Right ventricle myocardium inferior (tissue), 1 donor: ENCODE measurements at regions not wholly inside any gene's neighbourhood (a gene's known extent, or its start where the extent isn't known, plus 50 kb on each side); places are given as distances from the start of the nearest gene placed in this dataset.
"Not testable (repeated sequence)": the region's sequence is repeated elsewhere in the genome, so short reads cannot be mapped to it uniquely, and the experiment has no call there.

Experiments
- ATAC-seq: fragments of 200-7000 bp; cut with Tn5 transposase; one replicate; pipeline ENCODE4 v1.9.1; 2020; ENCODE audit warnings: mild to moderate bottlenecking, moderate library complexity
- DNase-seq: peaks from one replicate; pipeline ENCODE4 v3.0.0; 2021; ENCODE audit errors: missing footprints
- intact Hi-C: fragments of 100-400 bp; cut with DNase I; formaldehyde crosslinking; loops from one replicate; pipeline ENCODE4 v1.11.0; 2022
- donor health status: DM: no; HTN: yes; CAD: no; lungs with severe emphysema.

- ATAC-seq (no peak), DNase-seq (no peak)
- intact Hi-C loops, result no loop called here
These were observed 378.5 kb downstream of the MLLT3 start for GRCh38 chr9:20243841-20244240.

DNA sequence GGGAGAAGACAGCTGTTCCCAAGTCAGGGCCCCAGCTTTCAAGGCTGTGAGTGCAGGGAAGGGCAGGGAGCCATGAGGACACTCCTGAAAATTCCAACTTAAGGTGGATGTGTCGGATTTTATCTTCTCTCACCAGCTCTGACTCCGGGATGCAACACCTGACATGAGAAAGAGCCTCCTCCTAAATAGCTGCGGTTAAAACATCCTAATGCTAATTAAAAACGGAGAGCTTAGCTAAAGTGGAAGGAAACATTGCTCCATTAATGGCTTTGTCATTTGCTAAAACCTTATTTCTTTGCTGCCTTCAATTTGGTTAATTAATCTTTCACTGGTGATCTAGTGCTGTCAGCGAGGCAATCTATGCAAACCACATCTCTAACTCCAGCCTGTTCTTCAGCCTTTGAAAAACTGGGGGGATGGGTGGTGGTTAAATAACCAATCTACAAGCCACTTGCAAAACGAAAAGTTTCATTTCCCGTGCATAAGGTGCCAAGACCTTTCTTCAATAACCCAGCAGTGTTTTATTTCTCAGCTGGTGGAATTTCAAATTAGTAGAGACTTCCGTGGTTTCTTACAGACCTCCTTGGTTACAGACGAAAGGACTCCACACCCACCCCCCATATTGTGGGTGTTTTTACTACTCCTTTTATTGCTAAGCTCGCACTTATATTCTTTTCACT lies 379.6 kb downstream of the MLLT3 start:
- DNase-seq (no peak), ATAC-seq (no peak)
- intact Hi-C loops, result no loop called here

- DNase-seq (no peak), ATAC-seq (no peak)
- intact Hi-C loops, result no loop called here
These were observed 381.8 kb downstream of the MLLT3 start for GRCh38 chr9:20240498-20240897.

- intact Hi-C loops, result no loop called here
- DNase-seq (no peak), ATAC-seq (no peak)
These were observed 383.4 kb downstream of the MLLT3 start for GRCh38 chr9:20238921-20239320.

GRCh38 chr9:20237686-20238085 lies 384.6 kb downstream of the MLLT3 start:
- DNase-seq (no peak), ATAC-seq (no peak)
- intact Hi-C loops, result no loop called here

- intact Hi-C loops, result no loop called here
- ATAC-seq (no peak), DNase-seq (no peak)
These were observed 385.6 kb downstream of the MLLT3 start for GRCh38 chr9:20236676-20237075.

DNA sequence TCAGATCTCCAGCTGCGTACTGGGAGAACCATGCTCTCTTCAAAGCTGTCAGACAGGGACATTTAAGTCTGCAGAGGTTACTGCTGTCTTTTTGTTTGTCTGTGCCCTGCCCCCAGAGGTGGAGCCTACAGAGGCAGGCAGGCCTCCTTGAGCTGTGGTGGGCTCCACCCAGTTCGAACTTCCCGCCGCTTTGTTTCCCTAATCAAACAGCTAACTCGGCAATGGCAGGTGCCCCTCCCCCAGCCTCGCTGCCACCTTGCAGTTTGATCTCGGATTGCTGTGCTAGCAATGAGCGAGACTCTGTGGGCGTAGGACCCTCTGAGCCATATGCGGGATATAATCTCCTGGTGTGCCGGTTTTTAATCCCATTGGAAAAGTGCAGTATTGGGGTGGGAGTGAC lies 387.1 kb downstream of the MLLT3 start:
- DNase-seq, intact Hi-C loops, ATAC-seq: not testable (repeated sequence)

DNA sequence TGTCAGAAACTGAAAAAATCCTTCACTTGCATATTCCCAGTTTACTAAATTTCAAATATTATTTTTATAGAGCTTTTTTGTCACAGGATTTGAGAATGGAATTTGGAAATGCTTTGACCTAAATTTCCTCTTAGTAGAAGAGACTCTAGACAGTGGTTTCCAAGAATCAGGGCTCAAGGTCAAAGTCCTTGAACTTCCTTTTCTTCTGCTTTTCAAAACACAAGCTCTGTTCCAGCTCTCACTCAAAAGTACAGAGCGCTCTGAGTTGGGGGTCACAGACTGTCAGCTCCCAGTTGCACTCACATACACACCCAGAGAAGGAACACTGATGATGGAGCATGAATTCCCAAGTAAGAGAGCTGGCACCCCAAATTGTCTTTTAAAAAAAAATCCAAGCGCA lies 394.2 kb downstream of the MLLT3 start:
- DNase-seq (no peak), ATAC-seq (no peak)
- intact Hi-C loops, result no loop called here

GRCh38 chr9:20227166-20227874 lies 395.0 kb downstream of the MLLT3 start:
- intact Hi-C loops, result no loop called here
- ATAC-seq, result no peak

DNA sequence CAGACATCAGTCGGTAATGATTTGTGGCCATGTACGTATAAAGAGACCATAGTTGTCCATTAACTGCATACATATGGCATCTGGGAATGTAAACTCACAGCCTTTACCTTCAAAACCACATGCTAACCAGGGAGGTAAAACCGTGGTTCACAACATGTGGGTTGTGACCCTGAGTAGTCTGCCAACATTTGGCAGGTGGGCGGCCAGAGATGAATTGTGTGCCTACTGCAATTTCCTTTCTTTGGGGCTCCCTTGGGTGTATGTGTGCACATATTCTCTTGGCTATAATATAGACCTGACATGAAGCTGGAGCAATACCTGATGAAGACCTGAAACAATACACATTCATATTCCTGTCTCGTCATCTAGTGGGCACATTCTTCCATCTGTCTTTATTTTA lies 396.0 kb downstream of the MLLT3 start:
- ATAC-seq (no peak), DNase-seq (no peak)
- intact Hi-C loops, result no loop called here

More at GRCh38 chr9:20227166-20227874, 395.0 kb downstream of the MLLT3 start:
- DNase-seq, result no peak

DNA sequence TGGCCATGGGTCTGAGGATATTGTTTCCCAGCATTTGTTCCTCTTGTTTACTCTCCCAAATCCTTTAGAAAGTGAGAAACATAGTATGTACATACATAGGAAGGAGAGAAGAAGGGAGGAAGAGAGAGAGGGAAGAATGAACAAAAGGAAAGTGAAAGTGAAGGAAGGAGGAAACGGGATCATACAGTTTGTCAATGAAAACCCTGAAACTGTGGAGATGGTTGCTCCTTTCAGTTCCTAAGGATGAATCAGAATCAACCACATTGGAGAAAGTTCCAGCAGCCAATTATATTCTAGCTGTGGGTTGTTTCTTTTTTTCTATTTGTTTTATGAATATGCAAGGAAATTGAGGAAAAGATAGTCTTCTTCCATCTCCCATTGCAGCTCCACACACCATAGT lies 396.5 kb downstream of the MLLT3 start:
- intact Hi-C loops, result no loop called here
- ATAC-seq, result no peak
- no peak for DNase-seq

DNA sequence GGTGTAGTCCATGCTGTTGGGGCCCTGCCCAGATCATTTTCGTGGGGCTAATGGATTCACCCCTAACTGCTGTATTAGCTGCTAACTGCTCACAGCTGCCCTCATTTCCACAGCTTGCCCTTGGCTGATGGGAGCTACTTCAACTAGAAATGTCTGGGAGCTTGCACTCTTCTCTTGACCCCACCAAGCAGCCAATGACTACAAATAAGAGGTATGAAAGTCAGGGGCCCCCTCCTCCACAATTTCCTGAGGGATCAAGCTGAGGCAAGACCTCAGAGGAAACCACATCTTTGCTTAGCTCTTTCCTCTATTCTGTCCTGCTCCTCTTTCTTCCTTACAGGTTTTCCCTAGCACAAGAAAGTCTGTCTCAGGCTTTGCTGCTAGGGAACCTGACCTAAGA lies 397.5 kb downstream of the MLLT3 start:
- no peak for DNase-seq
- ATAC-seq, result no peak
- intact Hi-C loops, result no loop called here

- ATAC-seq (no peak), DNase-seq (no peak)
- intact Hi-C loops, result no loop called here
These were observed 402.0 kb downstream of the MLLT3 start for GRCh38 chr9:20220286-20220685.

DNA sequence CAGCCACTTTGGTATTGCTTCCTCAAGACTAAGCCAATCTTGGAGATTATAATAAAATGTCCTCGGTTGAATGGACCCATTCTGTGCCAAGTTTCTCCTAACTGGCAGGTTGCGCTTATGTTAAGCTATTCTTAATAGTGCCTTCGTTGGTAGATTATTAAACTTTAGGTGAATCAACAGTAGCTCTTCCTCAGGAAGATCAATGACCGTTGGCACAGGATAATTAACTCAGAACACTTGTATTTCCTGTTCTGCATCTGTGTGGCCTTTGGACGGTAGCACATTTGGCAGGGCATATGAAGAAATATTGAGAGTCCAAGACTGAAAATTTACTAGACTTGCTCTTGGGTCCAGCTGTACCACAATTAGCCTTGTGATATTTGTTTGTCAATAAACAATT lies 402.9 kb downstream of the MLLT3 start:
- no peak for DNase-seq
- intact Hi-C loops, result no loop called here
- no peak for ATAC-seq

- intact Hi-C loops, result no loop called here
- DNase-seq (no peak), ATAC-seq (no peak)
These were observed 404.7 kb downstream of the MLLT3 start for GRCh38 chr9:20217596-20217995.

DNA sequence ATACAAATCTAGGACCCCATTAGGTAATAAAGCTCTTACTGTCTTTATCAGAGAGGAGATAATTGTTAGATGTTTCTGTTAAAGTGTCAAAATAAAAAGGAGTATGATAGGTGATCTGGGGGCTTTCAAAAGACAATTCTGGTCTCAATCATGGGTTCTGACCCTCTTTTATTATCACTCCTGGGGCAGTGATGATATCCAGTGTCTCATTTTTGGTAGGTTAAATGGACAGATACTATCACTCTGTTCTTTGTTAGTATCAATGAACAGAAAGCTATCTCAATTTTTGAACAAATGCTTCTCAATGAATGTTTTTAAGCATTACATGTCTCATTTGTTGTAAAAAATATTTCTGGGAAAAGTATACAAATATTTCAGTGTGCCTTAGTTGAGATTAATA lies 405.9 kb downstream of the MLLT3 start:
- intact Hi-C loops, result no loop called here
- ATAC-seq (no peak), DNase-seq (no peak)

- intact Hi-C loops, result no loop called here
- no peak for DNase-seq
- ATAC-seq, result no peak
These were observed 406.7 kb downstream of the MLLT3 start for GRCh38 chr9:20215552-20215951.

GRCh38 chr9:20212806-20213205 lies 409.5 kb downstream of the MLLT3 start:
- intact Hi-C loops, result no loop called here
- no peak for ATAC-seq

DNA sequence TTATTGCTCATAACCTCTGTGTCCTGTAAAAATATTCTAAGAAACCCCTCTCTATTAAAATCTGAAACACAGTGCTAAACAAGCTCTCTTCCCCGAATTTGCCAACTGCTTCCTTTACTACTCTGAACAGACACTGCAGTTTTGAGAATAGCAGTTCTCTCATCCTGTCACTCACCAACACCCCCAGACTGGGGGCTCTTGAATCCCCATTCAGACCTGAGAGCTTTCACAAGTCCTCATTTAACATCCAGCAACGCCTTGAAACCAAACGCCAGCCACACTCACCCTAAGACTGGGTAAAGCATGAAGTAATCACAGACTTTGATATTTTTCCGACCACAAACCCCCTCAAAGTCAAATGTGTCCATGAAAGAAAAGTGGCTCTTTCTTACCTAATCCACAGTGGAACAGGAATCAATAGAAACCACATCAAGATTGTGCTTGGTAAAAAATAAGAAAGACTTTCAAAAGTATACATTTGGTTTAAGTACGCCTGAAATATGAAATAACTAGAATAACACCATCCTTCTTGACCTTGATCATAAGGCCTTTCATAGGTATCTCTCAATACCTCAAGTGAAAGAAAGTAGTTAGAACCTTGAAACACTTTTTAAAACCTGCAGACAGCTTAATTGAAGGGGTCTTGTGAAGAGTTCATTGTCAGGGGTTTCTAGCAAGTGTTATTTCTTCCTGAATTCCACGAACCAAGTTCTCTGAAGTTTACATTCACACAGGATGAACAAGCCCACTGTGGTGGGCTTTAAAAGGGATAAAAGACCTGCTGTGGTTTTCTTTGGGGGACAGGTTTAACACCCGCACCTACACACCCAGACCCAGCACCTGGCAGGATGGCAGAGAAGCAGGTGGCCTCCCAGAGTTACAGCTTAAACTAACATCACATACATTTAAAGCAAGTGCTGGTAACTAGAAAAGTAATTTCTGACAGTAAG lies 412.6 kb downstream of the MLLT3 start:
- ATAC-seq (no peak), DNase-seq (no peak)
- intact Hi-C loops, result no loop called here

More at GRCh38 chr9:20212806-20213205, 409.5 kb downstream of the MLLT3 start:
- DNase-seq, result no peak

- no peak for DNase-seq
- ATAC-seq, result no peak
- intact Hi-C loops, result no loop called here
These were observed 413.3 kb downstream of the MLLT3 start for GRCh38 chr9:20208961-20209371.
